ENCODE measurements at regions not wholly inside any gene's neighbourhood (a gene's known extent, or its start where the extent isn't known, plus 50 kb on each side); places are given as distances from the start of the nearest gene placed in this dataset.

DNA sequence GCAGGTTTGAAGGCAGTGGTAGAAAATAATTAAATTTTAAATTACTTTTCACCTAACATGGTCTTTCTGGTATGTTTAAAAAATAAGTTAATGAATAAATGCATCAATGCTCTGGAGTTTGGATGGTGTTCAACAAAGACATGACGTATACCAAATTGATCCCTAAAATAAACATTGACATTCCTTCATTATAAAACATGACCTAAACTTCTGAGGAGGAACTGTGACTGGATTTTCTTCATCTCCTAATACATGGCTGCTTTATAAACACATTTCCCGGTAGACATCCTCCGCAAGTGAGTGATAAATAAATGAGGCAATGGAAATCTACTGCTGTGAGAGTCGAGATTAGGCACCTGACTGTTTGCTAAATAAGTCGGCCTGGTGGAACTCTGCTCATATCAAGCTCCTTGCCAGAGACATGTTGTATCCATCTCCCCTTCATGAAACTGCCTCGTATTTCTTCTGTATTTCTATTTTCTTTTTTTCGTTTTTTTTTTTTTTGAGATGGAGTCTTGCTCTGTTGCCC lies 362.3 kb downstream of the RNF144A start:
- DNase-seq (ENCODE audit: insufficient read length, low spot score) (no peak), FAIRE-seq (no peak)

DNA sequence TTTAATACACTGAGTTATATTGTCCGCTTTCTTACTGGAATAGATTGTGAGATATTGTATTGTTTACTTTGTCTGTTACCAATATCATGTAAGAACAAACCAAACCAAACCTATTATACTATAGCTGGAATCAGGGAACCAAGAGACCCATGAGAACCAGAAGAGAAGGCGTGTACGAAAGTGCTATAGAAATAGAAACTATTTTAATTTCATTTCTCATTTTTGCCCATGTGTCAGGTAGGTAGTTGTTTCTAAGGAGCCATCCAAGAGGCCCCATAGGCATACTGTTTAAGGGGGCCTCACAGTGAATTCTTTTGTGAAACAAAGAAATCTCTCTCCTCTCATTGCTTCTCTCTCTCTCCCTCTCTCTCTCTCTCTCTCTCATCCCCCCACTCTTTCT lies 363.6 kb downstream of the RNF144A start:
- DNase-seq (ENCODE audit: insufficient read length, low spot score), result no peak
- FAIRE-seq, result no peak

DNA sequence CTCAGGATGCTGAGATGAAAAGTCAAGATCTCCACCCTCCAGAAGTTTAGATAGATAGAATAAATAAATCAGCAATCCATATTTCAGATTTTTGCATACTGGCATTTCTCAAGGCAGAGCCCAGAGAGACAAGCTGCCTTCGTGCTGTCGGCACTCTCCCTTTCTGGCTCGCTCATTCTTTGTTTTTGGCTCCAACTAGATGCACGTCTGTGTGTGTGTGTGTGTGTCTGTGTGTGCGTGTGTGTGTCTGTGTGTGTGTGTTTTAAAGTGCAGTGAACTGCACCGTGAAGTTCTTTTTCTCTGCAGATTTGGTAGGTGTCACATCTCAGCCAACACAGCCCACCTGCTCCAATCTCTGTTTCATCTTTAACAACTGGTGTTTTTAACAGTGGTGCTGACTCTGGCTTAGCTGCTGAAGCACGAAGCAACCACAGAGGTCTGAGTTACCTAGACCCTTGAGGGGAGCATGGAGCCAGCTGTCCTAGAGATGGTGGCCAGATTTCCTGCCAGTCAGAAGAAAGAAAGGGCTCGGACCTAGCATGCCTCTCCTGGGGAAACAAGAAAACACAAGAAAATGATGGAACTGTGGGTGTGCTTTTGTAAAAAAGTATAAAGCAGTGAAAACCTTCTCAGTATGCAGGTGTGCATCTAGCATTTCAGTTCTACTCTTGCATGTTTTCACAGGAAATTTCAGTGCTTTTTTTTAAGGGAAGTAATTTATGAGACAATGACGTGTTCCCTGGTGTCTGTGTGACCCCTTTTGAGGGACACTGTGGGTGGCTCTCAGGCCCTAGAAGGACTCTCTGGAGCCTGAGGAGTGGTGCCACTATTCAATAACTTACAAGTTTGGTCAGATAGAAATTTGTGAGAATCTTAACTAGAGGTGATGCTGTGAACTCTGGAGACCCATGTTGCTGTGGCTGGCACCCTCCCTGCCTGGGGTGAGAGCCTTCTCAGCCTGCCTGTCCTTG lies 364.3 kb downstream of the RNF144A start:
- DNase-seq (ENCODE audit: insufficient read length, low spot score) (no peak), FAIRE-seq (no peak)

DNA sequence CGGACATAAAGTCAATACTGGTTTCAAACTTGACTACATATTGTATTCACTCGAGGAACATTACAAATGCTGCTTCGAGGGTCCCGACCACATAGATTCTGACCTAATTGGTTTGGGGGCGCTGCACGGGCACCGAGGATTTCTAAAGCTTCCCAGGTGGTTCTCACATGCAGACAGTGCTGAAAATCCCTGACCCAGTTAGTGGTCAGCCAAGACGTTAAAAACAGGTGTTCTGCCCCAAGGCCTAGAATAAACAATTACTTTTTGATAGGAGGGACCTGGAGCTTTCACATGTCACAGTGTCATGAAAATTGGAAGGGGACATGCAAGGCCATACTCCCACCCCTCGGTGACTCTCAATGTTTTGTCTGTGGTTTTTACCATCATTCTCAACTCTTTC lies 368.9 kb downstream of the RNF144A start:
- DNase-seq (ENCODE audit: insufficient read length, low spot score) (no peak), FAIRE-seq (no peak)

DNA sequence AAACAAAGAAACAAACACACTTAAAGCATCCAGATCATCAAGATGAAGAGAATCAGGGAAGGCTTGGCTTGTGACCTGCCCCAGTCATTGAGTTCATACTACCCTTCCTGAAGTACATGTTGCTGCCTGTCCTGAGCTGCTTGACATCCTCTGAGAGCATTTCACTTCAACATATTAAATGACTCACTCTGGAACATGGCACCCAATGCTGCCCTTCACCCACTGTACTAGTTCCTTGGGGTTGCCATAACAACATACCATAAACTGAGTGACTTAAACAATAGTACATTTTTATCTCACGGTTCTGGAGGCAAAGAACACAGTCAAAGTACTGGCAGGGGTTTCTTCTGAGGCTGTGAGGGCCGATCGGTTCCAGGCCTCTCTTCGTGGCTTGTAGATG lies 371.3 kb downstream of the RNF144A start:
- DNase-seq (ENCODE audit: insufficient read length, low spot score) (no peak), FAIRE-seq (no peak)

DNA sequence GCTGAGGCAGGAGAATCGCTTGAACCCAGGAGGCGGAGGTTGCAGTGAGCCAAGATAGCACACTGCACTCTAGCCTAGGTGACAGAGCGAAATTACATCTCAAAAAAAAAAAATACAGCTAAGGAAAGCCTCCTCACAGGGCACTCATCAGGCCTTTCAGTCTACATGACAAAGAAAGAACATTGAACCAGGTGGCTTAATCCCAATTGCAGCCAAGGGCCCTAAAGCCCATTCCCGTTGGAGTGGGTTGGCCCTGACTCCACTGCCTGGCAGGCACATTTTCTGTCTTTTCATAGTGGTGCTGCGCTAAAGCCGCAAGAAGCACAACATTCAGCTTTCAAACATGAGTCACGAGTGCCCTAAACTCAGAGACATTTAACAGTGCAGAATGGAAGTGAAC lies 372.5 kb downstream of the RNF144A start:
- no peak for FAIRE-seq

DNA sequence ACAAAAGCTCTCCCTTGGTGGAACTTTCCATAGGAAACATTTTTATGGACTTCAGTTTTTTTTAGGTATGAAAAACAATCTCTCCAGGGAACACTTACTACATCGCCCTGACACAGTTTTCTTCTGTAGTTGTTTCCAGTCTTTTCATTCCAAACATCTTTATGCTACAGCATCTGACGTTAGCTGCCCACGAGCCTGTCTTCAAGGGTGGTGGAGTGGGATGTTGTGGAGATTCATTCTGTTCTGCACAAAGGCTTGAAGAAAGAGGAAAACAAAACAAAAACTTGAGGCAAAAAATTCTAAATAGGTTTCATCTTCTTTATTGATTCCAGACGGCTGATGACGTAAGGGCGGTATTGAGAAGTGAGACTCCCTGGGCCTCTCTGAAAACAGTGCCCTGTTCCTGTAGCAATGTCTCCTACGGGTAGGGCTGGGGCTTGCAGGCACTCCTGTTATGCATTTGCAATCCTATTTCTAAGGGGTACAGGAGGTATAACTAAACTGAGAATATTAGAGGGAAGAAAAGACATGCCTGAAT lies 375.0 kb downstream of the RNF144A start:
- DNase-seq (ENCODE audit: insufficient read length, low spot score) (no peak), FAIRE-seq (no peak)

More for the DNA sequence above, 372.5 kb downstream of the RNF144A start:
- no peak for DNase-seq (ENCODE audit: insufficient read length, low spot score)

DNA sequence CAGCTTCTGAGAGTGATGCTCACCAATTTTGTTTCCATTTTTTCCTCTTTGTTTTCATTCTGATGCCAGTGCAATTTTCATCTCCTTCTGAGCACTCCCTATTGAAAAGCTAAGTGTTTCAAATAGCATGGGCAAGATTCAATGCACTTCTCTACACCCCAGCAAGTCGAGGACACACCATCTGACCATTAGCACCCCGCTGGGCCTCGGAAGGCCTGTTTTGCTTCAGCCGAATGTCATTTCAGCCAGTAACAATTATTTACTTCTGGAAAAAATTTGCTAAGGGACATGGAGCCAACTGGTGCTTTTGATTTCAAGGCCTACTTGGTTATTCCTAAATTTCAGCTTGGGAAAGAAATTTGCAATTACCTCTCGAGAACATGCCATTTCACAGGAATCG lies 392.4 kb downstream of the RNF144A start:
- DNase-seq (ENCODE audit: insufficient read length, low spot score) (no peak), FAIRE-seq (no peak)

DNA sequence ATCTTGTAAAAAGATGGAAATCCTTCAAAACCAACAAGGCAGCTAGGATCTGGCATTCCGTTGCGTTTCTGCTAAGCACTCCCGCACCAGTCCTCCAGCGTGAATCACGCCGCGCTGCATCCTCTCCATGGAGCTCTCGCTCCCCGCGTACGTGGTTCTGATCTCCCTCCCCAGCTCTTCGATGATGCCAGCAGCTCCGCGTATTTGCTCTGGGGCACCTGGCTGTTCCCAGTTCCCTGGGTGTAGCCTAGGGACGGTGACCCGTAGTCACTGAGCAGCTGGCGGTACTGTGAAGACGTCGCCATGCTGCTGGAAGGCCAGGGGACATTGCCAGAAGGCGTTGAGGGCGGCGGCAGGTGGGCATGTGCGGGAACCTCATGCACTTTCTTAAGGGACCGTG lies 407.5 kb downstream of the RNF144A start:
- no peak for FAIRE-seq

DNA sequence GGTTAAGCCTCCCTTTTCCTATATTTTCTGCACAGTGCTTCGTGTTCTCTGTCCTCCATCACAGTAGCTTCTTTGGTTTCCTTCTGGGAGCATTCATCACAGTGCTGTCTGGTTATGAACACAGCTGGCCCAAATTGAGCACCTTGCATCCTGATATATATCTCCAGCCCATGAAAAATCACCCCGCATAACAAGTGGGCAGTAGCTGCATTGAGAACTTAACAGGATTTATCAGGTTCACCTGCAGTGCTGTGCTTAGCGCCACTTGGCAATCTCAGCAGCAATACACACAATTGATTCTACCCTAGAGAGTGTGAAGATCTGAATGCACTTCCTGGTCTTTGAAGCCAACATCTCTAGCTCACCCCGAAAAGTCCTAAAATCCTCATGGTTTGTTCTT lies 408.0 kb downstream of the RNF144A start:
- no peak for DNase-seq (ENCODE audit: insufficient read length, low spot score)
- FAIRE-seq, result no peak

More for the DNA sequence above, 407.5 kb downstream of the RNF144A start:
- no peak for DNase-seq (ENCODE audit: insufficient read length, low spot score)

DNA sequence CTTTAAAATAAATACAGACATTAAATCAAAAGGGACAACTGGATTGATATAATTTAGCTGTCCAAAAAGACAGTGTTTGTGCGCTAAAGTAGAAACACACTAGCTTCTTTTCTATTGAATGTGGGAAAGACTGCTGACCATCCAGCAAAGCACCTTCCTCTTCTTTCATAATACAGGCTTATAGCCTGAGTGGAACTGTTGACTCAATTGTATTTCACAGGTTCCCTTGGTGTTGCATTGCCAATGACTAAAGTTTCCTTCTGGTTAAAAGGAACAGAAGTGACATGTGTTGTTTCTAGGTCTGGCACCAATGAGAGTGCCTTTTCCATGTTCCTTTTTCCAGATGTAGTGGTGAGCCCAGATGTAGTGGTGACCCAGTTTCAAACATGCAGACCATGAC lies 412.3 kb downstream of the RNF144A start:
- FAIRE-seq (no peak), DNase-seq (ENCODE audit: insufficient read length, low spot score) (no peak)

DNA sequence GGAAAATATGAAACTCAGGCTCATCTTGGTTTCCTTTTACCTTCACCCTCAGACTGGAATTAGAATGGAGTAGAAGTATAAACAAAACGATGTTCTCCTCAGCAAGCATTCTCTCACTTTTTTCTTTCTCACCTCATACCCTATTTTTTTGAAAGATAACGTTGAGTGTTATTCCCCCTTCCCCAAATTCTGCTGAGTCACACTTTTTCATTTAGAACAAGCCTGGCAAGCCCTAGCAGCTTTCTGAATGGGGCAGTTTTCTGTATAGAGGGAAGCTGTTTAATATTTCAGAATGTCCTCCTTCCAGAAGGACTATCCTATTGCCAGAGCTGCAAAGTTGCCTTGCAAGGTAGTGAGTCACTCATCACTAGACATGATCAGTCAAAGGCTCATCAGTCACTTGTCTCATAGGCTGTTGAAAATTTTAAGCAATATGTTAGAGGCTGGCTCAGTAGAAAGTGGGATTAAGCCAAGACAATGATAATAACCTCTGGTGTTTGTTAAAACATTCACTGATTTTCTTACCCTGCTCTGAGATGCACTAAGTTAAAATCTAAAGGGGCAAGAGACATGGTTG lies 416.1 kb downstream of the RNF144A start:
- no peak for DNase-seq (ENCODE audit: insufficient read length, low spot score)

DNA sequence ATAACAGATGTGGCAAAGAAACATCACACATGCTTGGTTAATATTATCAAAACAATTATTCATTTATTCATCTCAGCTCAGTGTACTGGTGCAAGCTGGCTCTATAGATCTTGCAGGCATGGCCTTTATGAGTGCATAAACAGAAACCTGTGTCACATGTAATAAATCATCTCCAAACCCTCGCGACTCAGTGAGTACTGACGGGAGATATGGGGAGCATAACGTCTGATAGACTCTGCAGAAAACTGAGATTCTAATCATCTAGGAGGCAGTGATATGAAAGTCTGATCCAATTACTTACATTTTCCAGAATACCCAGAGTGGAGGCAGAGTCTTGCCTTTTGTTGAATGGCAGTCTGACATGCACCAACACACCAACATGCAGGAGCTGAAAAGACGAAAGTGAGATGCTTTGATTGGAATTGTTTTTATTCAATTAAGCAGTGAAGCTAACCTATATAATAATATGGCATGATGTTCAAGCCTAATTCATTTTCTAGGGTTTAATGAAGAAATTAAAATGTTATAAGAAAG lies 416.8 kb downstream of the RNF144A start:
- FAIRE-seq, result no peak
- DNase-seq (ENCODE audit: insufficient read length, low spot score), result no peak

More for the DNA sequence above, 416.1 kb downstream of the RNF144A start:
- FAIRE-seq, result no peak

DNA sequence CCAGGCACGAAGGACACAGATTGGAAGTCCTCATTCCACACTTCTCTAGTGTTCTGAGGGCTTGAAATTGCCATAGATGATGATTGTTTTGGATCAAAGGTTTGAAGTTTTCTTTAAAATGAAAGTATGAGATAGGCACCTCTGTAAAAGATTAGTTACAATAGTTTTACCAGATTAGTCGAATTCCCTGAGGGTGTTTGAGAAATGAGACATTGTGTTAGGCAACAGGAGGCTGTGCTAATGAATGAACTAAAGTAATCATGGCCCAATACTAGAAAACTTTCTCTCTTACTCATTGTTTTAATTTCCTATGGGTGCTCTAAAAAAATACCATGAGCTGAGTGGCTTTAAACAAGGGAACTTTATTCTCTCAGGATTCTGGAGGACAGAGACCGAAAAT lies 421.7 kb downstream of the RNF144A start:
- FAIRE-seq (no peak), DNase-seq (ENCODE audit: insufficient read length, low spot score) (no peak)

DNA sequence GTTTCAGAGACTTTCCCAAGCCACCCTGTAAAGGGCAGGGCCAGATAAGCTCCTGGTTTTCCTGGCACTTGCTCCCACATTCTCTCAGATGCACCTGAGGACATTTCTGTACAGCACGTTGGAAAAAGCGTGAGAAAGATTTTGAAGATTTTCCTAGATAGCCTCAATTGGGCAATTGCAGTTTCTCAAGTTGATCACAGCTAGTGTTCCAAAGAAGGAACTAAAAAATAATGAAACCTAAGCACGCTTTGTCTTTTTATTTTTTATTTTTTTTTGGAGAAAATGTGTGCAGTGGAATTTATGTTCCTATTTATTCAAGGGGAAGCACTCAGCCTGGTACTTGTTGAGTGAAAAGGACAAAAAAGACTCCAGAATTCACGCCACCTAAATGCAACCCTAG lies 429.1 kb downstream of the RNF144A start:
- DNase-seq (ENCODE audit: insufficient read length, low spot score), result no peak
- FAIRE-seq, result no peak

DNA sequence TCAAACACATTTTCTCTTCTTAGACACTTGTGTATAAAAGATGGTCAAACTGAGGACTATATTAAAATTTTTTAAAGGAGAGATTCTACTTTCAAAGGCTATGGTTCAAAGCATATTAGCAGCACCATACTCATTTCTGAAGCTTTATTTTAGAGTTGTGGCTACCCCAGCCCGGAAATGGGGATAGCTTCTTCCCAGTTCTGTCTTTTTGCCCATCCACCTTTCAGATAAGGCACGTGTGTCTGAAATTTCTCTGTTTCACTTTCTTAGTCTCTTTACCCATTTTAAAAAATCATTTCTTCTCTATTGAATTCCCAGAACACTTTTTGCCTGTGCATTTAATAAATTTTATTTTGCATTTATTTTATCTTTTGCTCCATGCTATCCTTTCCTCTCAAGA lies 431.5 kb downstream of the RNF144A start:
- FAIRE-seq (no peak), DNase-seq (ENCODE audit: insufficient read length, low spot score) (no peak)

DNA sequence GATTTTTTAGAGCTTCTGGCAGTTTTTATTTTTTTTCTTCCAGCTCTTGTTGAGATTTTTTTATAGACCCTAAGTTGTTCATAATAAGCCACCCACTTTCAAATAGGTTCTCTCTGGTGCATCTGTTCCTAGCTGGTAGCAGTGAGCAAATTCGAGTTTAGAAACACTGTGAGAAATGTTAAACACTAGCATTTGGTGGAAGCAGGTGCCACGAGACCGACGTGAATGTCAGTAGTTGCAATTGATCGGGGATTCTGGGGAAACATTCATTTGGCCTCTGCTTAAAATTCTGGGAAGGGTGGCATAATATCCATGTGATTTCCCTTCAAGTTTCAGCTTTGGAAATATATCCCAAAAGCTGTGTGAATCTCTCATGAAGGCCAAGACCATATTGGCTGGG lies 435.0 kb downstream of the RNF144A start:
- FAIRE-seq (no peak), DNase-seq (ENCODE audit: insufficient read length, low spot score) (no peak)

DNA sequence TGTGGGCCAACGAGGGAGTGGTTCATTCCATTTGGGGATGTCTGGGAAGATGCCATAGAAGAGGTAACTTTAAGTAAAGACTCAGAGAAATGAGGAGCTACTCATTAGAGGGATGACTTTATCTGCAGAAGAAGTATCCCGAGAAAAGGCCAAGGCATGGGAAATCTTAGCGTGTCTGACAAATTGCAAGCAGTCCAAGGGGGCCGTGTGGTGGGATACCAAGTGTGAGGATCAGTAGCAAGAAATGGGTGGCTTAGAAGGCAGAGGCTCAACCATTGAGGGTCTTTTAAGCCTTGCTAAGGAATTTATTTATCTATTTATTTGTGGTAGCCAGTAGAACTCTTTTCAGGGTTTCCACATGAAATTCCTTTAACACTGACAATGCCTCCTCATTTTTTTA lies 436.4 kb downstream of the RNF144A start:
- FAIRE-seq (no peak), DNase-seq (ENCODE audit: insufficient read length, low spot score) (no peak)

DNA sequence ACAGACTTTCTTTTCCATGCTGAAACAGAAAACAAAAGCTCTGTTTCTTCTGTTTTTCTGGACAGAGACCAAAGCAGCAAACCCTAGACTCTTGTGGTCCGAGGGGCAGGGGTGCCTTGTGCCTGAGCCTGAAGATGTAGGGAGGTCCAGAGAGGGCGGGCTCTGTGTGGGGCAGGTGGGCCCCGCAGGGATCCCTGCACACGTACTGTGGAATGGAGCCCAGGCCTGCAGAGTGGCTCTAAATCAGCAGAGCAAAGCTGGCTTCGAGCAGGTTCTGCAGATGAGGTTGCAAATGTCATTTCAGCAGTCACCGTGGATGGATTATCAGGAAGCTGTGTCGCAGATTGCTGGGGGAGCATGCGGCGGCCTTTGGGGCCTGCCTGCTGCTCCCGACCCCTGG lies 438.6 kb downstream of the RNF144A start:
- DNase-seq (ENCODE audit: insufficient read length, low spot score) (no peak), FAIRE-seq (no peak)

DNA sequence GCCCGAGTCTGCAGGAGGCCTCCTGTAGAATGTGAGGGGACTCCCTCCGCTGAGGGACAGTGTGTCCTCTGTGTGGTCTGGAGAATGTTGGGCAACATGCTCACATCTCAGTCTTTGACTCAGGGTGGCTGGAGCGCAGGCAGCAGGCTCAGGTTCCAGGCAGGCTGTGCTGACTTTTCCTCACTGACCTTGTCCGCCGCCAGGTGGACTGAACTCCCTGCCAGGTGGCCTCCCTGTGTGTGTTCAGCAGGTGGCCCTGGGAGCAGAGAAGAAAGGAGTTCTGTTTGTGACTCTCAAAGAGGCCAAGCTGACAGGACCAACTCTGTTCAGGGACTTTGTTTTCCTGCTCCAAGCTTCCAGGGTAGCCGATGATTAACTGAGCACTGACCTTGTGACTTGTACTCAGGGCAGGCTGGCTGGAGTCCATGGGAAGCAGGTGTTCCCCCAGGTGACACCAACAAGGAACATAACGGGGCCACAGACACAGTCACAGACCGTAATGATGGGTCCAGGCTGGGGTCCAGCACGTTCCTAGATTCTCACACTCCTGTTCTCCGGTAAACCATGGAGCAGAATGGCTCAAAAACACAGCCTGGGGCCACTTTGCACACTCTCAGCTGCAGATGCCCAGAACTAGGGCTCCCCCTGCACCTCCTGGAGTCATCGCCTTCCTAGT lies 439.8 kb downstream of the RNF144A start:
- DNase-seq (ENCODE audit: insufficient read length, low spot score), result no peak
- no peak for FAIRE-seq

DNA sequence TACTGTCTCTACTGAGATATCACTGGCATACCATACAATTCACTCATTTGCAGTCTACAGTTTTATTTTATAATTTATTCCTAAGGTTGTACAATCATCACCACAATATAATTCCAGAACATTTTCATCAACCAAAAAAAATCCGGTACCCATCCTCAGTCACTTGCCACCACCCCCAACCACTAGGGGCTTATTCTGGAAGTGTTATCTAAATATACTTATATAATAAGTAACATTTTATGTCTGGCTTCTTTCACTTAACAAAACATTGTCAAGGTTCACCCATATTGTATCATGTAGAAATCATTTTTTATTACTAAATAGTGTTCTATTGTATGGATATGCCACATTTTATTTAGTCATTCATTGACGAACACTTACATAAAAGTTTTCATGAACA lies 440.8 kb downstream of the RNF144A start:
- no peak for DNase-seq (ENCODE audit: insufficient read length, low spot score)
- no peak for FAIRE-seq

All from GM19239 (cell line).